C4-2B (cell line): ENCODE measurements at regions not wholly inside any gene's neighbourhood (a gene's known extent, or its start where the extent isn't known, plus 50 kb on each side); places are given as distances from the start of the nearest gene placed in this dataset.

ENCODE experiments used
- ZFX ChIP-seq: fragments of 450-650 bp; IDR thresholded peaks from 2 replicates; pipeline ENCODE4 v1.6.1; 2017
- TF ChIP-seq, protein P1 (sequence below): fragments of 450-650 bp; conservative IDR thresholded peaks from 2 replicates; pipeline ENCODE4 v1.5.1; 2017; ENCODE audit warnings: mild to moderate bottlenecking

GRCh38 chr2:17388798-17389197 lies 129.4 kb downstream of the RAD51AP2 start:
- TF ChIP-seq, protein P1, sequence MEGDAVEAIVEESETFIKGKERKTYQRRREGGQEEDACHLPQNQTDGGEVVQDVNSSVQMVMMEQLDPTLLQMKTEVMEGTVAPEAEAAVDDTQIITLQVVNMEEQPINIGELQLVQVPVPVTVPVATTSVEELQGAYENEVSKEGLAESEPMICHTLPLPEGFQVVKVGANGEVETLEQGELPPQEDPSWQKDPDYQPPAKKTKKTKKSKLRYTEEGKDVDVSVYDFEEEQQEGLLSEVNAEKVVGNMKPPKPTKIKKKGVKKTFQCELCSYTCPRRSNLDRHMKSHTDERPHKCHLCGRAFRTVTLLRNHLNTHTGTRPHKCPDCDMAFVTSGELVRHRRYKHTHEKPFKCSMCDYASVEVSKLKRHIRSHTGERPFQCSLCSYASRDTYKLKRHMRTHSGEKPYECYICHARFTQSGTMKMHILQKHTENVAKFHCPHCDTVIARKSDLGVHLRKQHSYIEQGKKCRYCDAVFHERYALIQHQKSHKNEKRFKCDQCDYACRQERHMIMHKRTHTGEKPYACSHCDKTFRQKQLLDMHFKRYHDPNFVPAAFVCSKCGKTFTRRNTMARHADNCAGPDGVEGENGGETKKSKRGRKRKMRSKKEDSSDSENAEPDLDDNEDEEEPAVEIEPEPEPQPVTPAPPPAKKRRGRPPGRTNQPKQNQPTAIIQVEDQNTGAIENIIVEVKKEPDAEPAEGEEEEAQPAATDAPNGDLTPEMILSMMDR = no peak
- no peak for TF ChIP-seq ZFX
